Stimulated activated effector memory CD8-positive, alpha-beta T cell treated with anti-CD3 and anti-CD28 coated beads, Interleukin-12 subunit alpha, Interleukin-12 subunit beta, amount 100 ng/mL, for 72 hours (primary cell): ENCODE measurements at regions not wholly inside any gene's neighbourhood (a gene's known extent, or its start where the extent isn't known, plus 50 kb on each side); places are given as distances from the start of the nearest gene placed in this dataset.
"Not testable (repeated sequence)": the region's sequence is repeated elsewhere in the genome, so short reads cannot be mapped to it uniquely, and the experiment has no call there.

Experiments used
- ATAC-seq: fragments of 150-1000 bp; cut with Tn5 transposase; 2 replicates; pipeline ENCODE4 v1.10.0; 2021
- DNase-seq, 2 donors: peaks; one replicate each; pipeline ENCODE4 v3.0.0; 2021 to 2022; ENCODE audit warnings: low spot score in 2 of 2
- H3K27ac Mint-ChIP-seq: one replicate; pipeline ENCODE4 v1.8.0; 2022; ENCODE audit warnings: mild to moderate bottlenecking, mixed read lengths
- H3K36me3 Mint-ChIP-seq: one replicate; pipeline ENCODE4 v1.8.0; 2022; ENCODE audit warnings: mild to moderate bottlenecking, mixed read lengths
- H3K4me1 Mint-ChIP-seq: one replicate; pipeline ENCODE4 v1.8.0; 2022; ENCODE audit warnings: mixed read lengths
- H3K4me3 Mint-ChIP-seq: one replicate; pipeline ENCODE4 v1.8.0; 2022; ENCODE audit warnings: mild to moderate bottlenecking, mixed read lengths
- H3K9me3 Mint-ChIP-seq: one replicate; pipeline ENCODE4 v1.8.0; 2022; ENCODE audit warnings: mixed read lengths

DNA sequence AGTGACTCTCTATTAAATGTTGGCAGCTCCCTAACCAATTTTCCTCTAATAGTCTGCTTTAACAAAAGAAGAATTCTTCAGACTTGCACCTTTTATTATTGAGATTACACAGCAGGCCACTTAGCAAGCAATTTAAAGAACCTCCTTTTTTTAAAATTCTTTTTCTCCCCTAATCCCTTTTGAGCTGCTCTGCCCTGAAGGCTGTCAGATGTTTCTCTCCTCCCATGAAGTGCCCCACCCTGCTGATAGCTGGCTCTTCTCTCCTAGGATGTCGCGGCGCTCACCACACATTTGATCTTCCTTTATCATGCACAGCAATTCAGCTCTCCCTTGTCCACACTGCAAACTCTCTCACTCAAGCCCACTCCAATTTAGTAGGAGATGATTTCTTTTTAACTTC lies 1471.1 kb upstream of the ACO1 start:
- DNase-seq = no peak
- Mint-ChIP-seq H3K4me1 (no peaks in the 10 kb centered on the region), H3K9me3 (peaks cover 3% of the 10 kb centered on the region), H3K27ac (no peak overlapping the region), H3K4me3 (no peak overlapping the region), H3K36me3 (no peaks in the 10 kb centered on the region)
- no peak for ATAC-seq

DNA sequence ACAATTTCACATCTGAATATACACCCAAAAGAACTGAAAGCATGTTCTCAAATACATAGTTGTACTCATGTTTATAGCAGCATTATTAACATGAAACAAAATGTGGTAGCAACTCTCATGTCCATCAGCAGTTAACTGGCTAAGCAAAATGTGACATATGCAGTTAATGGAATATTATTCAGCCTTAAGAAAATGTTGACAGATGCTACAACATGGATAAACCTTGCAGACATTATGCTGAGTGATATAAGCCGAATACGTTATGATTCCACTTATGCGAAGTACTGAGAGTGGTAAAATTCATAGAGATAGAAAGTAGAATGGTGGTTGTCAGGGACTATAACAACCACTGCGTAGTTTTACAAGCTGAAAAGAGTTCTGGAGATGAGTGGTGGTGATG lies 1469.0 kb upstream of the ACO1 start:
- Mint-ChIP-seq H3K27ac (no peak overlapping the region), H3K36me3 (no peaks in the 10 kb centered on the region), H3K4me3 (no peak overlapping the region), H3K4me1 (no peaks in the 10 kb centered on the region), H3K9me3 (peaks cover 3% of the 10 kb centered on the region)
- ATAC-seq (no peak), DNase-seq (no peak)

DNA sequence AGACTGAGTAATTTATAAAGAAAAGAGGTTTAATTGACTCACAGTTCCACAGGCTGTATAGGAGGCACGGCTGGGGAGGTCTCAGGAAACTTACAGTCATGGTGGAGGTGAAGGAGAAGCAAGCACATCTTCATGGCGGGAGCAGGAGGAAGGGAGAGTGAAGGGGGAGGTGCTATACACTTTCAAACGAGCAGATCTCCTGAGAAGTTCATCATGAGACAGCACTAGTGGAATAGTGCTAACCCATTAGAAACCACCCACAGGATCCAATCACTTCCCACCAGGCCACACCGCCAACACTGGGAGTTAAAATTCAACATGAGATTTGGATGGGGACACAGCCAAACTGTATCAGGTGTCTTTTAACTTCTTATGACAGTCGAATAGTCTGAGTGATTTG lies 1459.3 kb upstream of the ACO1 start:
- Mint-ChIP-seq H3K27ac (no peak overlapping the region), H3K4me1 (no peaks in the 10 kb centered on the region), H3K9me3 (peaks cover 2% of the 10 kb centered on the region), H3K36me3 (no peaks in the 10 kb centered on the region), H3K4me3 (no peak overlapping the region)
- DNase-seq (no peak), ATAC-seq (no peak)

DNA sequence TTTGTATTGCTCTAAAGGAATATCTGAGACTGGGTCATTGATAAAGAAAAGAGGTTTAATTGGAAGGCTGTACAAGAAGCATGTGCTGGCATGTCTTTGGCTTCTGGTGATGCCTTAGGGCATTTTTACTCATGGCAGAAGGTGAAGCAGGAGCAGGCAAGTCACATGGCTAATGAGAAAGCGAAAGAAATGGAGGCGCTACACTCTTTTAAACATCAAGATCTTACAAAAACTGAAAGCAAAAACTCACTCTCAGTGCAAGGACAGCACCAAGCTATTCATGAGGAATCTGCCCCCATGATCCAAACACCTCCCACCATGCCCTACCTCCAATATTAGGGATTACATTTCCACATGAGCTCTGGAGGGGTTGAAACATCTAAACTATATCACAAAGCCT lies 1458.8 kb upstream of the ACO1 start:
- no peak overlapping the region for H3K27ac Mint-ChIP-seq
- no peak overlapping the region for H3K4me3 Mint-ChIP-seq
- peaks cover 2% of the 10 kb centered on the region for H3K9me3 Mint-ChIP-seq
- no peaks in the 10 kb centered on the region for H3K4me1 Mint-ChIP-seq
- H3K36me3 Mint-ChIP-seq = no peaks in the 10 kb centered on the region
- DNase-seq (no peak), ATAC-seq (no peak)

DNA sequence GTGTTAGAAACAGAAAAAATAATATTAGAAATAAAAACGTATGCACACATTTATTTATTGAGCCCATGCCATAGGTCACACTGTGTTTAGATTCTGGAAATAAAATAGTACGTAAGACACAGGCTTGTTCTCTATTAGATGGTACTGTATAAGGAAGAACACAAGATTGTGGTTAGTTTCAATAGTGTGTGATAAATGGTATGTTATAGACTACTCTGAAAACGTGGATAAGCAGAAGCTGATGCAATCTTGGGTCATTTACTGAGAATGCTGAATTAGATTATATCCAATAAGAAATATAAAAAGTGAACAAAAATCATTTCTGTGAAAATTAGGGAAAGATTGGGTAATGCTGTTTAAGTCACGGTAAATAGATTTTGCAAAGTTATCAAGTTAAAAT lies 1456.4 kb upstream of the ACO1 start:
- Mint-ChIP-seq H3K9me3 (peaks cover 2% of the 10 kb centered on the region), H3K4me1 (no peaks in the 10 kb centered on the region), H3K27ac (no peak overlapping the region), H3K4me3 (no peak overlapping the region), H3K36me3 (no peaks in the 10 kb centered on the region)
- no peak for ATAC-seq
- DNase-seq = no peak

DNA sequence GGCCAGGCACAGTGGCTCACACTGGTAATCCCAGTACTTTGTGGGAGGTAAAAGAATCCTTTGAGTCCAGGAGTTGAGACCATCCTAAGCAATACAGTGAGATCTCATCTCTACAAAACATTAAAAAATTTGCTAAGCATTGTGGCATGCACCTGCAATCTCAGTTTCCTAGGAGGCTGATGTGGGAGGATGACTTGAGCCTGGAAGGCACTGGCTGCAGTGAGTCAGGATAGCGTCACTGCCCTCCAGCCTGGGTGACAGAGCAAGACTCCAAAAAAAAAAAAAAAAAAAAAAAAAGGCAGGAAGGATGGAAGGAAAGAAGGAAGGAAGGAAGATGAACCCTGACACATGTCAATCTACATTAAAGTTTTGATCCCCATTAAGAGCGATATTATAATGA lies 1452.2 kb upstream of the ACO1 start:
- no peak for DNase-seq
- no peaks in the 10 kb centered on the region for H3K4me1 Mint-ChIP-seq
- H3K4me3 Mint-ChIP-seq = no peak overlapping the region
- ATAC-seq = no peak
- H3K27ac Mint-ChIP-seq = no peak overlapping the region
- no peaks in the 10 kb centered on the region for H3K9me3 Mint-ChIP-seq
- H3K36me3 Mint-ChIP-seq = no peaks in the 10 kb centered on the region

DNA sequence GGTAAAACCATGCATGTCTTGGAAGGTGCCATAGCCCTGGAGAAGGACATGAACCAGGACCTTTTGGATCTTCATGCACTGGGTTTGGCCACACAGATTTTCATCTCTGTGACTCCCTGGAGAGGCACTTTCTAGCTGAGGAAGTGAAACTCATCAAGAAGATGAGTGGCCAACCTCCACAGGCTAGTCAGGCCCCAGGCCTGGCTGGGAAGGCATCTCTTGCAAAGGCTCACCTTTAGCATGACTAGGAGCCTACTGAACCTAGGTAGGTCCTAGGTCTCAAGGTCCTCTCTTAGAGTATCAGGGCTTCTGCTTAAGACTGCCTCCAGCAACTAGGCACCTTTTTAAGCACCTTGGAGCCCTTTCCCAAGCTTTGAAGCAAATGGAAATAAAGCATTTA lies 1448.7 kb upstream of the ACO1 start:
- no peaks in the 10 kb centered on the region for H3K36me3 Mint-ChIP-seq
- no peaks in the 10 kb centered on the region for H3K9me3 Mint-ChIP-seq
- H3K4me3 Mint-ChIP-seq = no peak overlapping the region

DNA sequence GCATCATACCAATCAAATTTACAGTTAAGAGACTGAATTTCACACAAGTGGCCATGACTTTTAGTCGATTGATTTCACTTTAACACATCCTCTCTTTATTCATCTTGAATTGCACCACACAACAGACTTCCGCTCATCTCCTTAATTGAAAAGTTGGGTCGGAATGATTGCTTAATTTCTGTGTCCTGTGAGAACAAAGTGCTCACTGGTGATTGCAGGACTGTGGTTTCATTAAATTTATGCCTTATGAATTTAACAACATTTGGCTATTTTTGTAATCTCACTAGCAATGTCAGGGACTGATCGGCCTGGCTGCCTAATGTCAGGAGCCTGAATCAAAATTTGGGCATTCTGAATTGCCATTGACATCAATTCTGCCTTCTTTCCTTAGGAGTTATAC lies 1447.3 kb upstream of the ACO1 start:
- no peaks in the 10 kb centered on the region for H3K9me3 Mint-ChIP-seq
- no peaks in the 10 kb centered on the region for H3K4me1 Mint-ChIP-seq
- no peak overlapping the region for H3K27ac Mint-ChIP-seq
- ATAC-seq (no peak), DNase-seq (no peak)
- H3K36me3 Mint-ChIP-seq = no peaks in the 10 kb centered on the region
- no peak overlapping the region for H3K4me3 Mint-ChIP-seq

More for the DNA sequence above, 1448.7 kb upstream of the ACO1 start:
- ATAC-seq (peak; percentile 21), DNase-seq (no peak)
- no peak overlapping the region for H3K27ac Mint-ChIP-seq
- H3K4me1 Mint-ChIP-seq = no peaks in the 10 kb centered on the region

DNA sequence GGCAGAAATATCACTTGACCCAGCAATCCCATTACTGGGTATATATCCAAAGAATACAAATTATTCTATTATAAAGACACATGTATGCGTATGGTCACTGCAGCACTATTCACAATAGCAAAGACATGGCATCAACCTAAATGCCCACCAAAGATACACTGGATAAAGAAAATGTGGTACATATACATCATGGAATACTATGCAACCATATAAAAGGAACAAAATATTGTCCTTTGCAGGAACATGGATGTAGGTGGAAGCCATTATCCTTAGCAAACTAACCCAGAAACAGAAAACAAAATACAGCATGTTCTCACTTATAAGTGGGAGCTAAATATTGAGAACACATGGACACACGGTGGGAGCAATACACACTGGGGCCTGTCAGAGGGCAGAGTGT lies 1441.6 kb upstream of the ACO1 start:
- not testable (repeated sequence) for ATAC-seq, H3K36me3 Mint-ChIP-seq, DNase-seq, H3K4me3 Mint-ChIP-seq, H3K27ac Mint-ChIP-seq, H3K4me1 Mint-ChIP-seq, H3K9me3 Mint-ChIP-seq

DNA sequence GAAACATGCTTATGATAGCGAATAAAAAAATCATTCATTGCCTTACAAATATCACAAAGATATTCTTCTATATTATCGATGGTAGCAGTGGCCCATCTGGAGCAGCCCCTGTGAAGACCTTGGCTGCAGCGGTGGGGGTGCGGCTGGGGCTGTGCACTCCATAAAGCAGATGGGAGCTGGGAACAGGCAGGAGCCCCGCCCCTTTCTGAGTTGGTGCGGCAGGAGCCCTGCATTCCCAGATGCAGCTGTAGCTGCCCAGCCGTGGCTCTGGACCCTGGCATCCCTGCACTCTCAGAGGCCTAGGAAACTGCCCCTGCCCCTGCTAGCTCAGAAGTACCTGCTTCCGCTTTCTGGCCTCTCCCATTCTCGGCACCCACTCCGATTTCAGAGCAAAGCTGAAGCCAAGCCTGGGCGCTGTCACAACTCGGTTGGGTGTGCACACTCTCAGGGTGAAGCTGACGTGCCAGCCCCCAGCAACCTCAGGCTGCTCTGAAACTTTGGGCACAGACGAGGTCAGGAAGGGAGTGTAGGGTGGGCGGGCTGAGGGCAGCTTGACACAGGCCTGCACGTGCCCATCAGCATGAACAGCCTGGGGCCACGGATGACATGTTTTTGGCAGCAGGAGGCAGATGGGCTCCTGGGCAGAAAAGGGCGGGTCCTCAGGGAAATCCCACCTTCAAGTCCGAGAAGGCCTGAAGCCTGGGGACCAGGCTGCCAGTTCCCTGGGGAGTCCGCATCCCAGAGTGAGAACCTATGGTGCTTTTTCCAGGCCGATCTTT lies 1440.8 kb upstream of the ACO1 start:
- ATAC-seq (peak; percentile 24), DNase-seq (no peak)
- Mint-ChIP-seq H3K4me1 (no peaks in the 10 kb centered on the region), H3K4me3 (no peak overlapping the region), H3K9me3 (peaks cover 4% of the 10 kb centered on the region), H3K36me3 (no peaks in the 10 kb centered on the region), H3K27ac (no peak overlapping the region)

DNA sequence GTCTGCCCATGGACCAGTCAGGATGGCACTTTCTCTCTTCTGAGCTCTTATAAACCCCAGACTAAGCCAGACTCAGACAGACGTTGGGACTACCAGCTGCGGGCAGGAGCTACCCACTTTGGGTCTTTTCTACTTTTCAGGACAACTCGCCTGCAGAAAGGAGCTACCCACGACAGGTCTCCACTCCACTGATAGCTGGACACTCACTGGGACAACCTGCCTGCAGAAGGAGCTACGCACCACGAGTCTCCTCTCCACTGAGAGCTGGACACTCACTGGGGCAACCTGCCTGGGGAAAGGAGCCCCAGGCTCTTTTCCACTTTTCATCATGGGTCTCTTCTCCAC lies 1440.2 kb upstream of the ACO1 start:
- H3K4me1 Mint-ChIP-seq = no peaks in the 10 kb centered on the region
- no peak overlapping the region for H3K4me3 Mint-ChIP-seq
- peak; percentile 32 for ATAC-seq
- peaks cover 4% of the 10 kb centered on the region for H3K9me3 Mint-ChIP-seq
- H3K36me3 Mint-ChIP-seq = no peaks in the 10 kb centered on the region
- no peak for DNase-seq
- H3K27ac Mint-ChIP-seq = no peak overlapping the region

DNA sequence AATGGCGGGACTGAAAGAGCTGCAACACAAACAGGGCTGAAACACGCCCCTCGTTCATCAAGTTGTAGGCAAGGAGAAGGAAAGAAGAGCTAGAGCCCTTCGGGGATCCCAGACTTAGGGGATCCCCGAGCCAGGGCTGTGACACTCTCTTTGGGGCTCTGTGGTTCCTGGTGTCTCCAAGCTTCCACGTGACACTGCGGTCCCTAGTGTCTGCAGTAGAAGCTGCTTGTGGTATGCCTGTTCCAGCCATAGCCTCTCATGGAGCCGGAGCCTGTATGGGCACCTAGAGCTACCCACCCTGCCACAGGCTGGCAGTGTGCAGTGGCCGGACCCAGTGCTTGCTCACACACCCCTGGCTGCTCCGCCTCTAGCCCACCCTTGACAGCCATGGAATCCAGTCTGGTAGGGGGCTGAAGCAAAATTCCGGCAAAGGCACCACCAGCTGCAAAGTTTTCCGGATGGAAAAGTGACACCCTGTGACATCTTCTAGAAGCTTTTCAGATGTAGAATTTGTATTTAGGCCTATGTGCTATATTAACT lies 1439.6 kb upstream of the ACO1 start:
- no peaks in the 10 kb centered on the region for H3K36me3 Mint-ChIP-seq
- H3K27ac Mint-ChIP-seq = no peak overlapping the region
- no peak for DNase-seq
- H3K4me1 Mint-ChIP-seq = no peaks in the 10 kb centered on the region
- no peak overlapping the region for H3K4me3 Mint-ChIP-seq
- peak; percentile 47 for ATAC-seq
- peaks cover 4% of the 10 kb centered on the region for H3K9me3 Mint-ChIP-seq

DNA sequence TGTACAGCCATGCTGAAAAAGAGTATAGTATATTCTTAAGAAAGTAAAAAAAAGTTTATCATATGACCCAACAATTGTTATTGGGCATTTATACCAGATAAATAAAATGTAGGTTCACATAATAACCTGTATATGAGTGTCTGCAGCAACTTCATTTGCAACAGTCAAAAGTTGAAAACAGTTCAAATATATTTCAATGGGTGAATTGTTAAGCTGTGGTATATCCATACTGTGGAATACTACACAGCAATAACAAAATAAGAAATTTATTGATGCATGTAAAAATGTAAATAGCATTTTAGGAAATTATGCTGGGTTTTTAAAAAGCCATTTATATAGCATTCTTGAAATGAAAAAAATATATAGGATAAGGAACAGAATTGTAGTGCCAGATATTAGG lies 1420.1 kb upstream of the ACO1 start:
- Mint-ChIP-seq H3K9me3 (peaks cover 7% of the 10 kb centered on the region), H3K27ac (no peak overlapping the region), H3K4me3 (no peak overlapping the region), H3K36me3 (no peaks in the 10 kb centered on the region), H3K4me1 (no peaks in the 10 kb centered on the region)
- no peak for DNase-seq
- ATAC-seq = no peak

DNA sequence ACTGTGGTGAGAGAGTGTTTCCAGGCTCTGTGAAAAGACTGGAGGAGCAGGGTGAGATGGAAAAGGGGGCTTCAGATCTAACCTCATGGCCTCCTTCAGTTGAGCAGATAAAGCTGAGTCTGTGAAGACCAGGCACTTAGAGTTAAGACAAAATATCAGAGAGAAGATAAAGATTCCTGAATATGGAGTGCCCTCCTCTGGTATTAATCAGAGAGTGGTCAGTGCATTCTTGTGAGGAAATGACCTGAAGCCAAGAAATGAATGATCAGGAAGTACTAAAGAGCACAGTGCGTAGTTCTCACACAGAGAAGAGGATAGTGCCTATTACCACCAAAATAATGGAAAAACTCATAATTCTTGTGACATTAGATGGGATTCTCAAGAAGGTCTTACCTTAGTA lies 1417.0 kb upstream of the ACO1 start:
- Mint-ChIP-seq H3K4me1 (no peaks in the 10 kb centered on the region), H3K36me3 (no peaks in the 10 kb centered on the region), H3K27ac (no peak overlapping the region), H3K4me3 (no peak overlapping the region), H3K9me3 (peaks cover 2% of the 10 kb centered on the region)
- no peak for ATAC-seq
- DNase-seq = no peak

DNA sequence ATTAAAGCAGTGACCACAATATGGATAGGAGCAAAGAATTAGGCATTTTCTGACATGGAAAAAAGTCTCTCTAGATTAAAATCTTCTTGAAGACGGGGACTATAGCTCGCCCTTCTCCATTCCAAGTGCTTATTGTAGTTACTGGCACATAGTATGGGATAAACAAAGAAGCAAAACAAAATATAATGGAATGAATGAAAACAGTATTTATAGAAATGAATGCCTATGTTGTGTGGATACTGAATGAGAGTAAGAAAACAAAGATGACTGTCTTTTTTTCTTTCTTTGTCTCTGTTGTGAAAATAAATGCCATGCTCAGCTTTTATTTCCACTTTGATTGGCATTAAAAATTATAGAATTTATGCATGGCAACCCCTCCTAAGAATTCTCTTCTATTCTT lies 1414.3 kb upstream of the ACO1 start:
- Mint-ChIP-seq H3K9me3 (no peaks in the 10 kb centered on the region), H3K4me1 (no peaks in the 10 kb centered on the region), H3K36me3 (no peaks in the 10 kb centered on the region), H3K27ac (no peak overlapping the region), H3K4me3 (no peak overlapping the region)
- ATAC-seq (no peak), DNase-seq (no peak)

DNA sequence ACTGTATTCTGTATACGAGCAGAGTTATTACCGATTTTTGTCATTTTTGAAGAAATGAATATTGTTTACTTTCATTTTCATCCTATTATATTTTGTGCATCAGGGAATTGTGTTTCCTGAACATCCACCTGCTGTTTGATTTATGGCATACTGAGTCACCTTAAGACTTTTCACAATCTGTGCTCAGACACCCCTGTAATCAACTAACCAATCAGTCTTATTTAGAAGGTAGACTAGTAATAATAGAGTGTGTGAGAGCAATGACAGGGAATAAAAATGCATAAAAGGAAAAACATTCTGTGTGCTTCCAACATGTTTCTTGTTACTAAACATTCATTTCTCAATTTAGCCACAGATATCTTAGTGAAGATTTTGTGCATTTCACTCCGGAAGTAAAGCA lies 1413.6 kb upstream of the ACO1 start:
- ATAC-seq = no peak
- H3K9me3 Mint-ChIP-seq = no peaks in the 10 kb centered on the region
- no peaks in the 10 kb centered on the region for H3K4me1 Mint-ChIP-seq

DNA sequence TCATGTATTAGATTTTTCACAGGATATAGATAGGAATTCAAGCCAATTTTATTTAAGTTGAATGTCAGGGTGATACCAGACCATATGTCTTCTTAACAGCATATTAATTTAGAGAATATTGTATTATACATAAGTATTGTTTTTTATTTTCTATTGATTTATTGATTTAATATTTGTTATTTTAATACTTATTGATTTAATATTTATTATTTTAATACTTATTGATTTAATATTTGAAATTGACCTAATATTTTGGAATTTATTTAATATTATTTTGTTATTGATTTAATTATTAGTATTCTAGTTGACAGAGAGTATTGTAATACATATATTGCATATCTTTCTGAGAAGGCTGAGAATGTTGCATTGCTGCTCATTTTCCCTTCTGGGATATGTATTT lies 1411.8 kb upstream of the ACO1 start:
- no peaks in the 10 kb centered on the region for H3K9me3 Mint-ChIP-seq
- no peaks in the 10 kb centered on the region for H3K4me1 Mint-ChIP-seq
- no peaks in the 10 kb centered on the region for H3K36me3 Mint-ChIP-seq
- no peak overlapping the region for H3K4me3 Mint-ChIP-seq
- ATAC-seq (no peak), DNase-seq (no peak)
- H3K27ac Mint-ChIP-seq = no peak overlapping the region

More for the DNA sequence above, 1413.6 kb upstream of the ACO1 start:
- DNase-seq = no peak
- H3K27ac Mint-ChIP-seq = no peak overlapping the region
- H3K4me3 Mint-ChIP-seq = no peak overlapping the region
- H3K36me3 Mint-ChIP-seq = no peaks in the 10 kb centered on the region
